Fibroblast of upper back skin (primary cell): ENCODE measurements at regions not wholly inside any gene's neighbourhood (a gene's known extent, or its start where the extent isn't known, plus 50 kb on each side); places are given as distances from the start of the nearest gene placed in this dataset.
A peak's percentile ranks its signal among the peaks of the same experiment; 100 is the strongest.
"Not testable (repeated sequence)": the region's sequence is repeated elsewhere in the genome, so short reads cannot be mapped to it uniquely, and the experiment has no call there.

Experiments used
- DNase-seq: peaks from one replicate; pipeline ENCODE4 v3.0.0-alpha.2; 2013

DNA sequence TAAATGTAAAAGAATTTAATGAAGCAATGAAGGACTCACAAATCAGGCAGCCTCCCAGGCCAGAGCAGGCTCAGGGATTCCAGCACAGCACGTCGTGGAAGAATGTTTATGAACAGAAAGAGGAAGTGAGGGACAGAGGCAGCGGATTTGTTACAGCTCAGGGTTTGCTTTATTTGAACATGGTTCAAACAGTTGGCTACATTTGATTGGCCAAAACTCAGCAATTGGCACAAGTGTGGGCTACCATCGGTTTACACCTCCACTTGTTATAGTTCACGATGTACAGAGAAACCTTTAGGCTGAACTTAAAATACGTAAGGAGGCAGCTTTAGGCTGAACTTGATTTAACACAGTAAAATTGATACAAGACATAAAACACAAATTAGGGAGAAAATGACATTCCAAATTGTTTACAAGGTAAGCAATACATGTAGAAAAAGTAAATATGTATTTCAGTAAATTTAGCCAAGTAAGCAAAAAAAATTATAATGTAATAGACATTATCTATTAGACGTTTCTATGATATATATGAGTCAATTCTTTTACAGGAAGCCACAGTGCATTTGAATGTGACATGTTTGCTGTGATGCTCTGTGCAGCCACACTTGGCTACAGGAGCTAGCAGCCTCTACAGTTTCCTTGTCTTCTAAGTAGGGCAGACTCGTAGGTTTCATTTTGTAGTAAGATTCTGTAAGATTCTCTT lies 126.5 kb downstream of the ADSS2 start:
- DNase-seq, result no peak

DNA sequence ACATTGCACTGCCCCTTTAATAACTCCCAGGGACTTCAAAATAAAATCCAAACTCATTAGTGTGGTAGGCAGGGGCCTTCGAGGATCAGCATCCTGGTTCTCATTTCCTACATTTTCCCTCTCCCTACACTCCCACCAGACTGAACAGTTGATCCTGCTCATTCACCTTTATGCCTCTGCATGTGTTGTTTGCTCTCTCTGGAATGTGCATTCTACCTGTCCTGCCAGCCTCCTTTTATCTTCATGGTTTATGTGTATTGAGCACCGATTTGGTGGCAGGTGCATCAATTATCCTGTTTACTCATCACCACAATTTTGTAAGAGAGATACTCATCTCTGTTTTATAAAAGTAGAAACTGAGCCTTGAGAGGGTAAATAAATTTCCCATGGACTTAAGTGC lies 125.0 kb downstream of the ADSS2 start:
- no peak for DNase-seq

DNA sequence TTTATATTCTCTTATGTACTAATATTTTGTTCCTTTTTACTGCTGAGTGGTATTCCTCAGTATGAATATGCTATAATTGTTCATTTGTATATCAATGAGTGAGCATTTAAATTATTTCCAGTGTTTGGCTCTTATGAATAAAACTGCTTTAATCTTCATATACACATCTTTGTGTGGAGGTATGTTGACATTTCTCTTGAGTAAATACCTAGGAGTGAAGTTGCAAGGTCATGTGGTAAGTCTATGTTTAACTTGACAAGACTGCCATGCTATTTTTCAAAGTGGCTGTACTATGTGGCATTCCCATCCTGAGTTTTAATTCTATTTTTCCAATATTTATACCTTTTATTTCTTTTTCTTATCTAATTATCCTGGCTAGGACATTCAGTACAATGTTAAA lies 124.2 kb downstream of the ADSS2 start:
- DNase-seq, result no peak

DNA sequence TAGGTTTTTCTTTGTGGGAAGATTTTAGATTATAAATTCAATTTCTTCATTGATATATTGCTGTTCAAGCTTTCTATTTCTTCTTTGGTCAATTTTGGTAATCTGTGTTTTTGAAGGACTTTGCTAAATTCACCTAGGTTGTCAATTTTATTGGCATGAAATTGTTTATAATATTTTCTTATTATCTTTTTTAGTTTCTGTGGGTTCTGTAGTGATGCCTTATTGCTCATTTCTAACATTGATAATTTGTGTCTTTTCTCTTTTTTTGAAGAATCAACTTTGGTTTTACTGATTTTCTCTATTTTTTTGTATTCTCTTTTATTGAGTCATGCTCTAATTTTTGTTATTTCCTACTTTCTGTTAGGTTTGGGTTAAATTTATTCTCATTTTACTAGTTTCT lies 123.2 kb downstream of the ADSS2 start:
- no peak for DNase-seq

DNA sequence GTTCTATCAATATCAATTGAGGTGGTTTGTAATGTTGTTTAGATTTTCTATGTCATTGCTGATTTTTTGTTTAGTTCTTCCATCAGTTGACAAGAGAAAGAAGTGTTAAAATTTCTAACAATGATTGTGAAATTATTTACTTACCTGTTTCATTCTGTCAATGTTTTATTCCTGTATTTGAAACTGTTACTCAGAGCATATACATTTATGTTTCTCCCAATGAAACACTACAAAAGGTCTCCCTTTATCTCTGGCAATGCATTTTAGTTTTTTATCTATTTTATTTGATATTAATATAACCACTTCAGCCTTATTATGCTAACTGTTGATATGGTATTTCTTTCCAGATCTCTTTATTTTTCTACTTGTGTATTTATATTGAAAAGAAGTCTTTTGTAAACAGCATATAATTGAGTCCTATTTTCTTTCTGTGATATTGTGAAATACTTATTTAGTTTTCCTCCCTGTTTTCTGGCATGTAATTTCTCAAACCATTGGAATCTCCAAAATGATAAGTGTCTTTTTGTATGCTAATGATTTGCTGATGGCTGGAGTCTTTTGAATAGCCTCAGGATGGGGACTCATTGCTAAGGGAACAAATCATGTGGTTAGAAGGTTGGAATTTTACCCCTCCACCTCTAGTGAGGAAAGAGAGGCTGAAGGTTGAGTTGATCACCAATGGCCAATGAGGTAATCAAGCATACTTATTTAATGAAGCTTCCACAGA lies 122.0 kb downstream of the ADSS2 start:
- DNase-seq, result no peak

DNA sequence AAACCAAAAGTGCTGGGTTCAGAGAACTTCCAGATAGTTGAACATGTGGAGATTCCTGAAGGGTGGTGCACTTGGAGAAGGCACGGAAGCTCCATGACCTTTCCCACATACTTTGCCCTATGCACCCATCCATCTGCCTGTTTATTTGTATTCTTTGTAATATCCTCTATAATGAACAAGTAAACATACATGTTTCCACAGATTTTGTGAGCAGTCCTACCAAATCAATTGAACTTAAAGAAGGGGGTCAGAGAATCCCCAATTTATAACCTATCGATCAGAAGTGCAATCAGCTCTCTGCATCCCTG lies 121.4 kb downstream of the ADSS2 start:
- DNase-seq, result no peak

DNA sequence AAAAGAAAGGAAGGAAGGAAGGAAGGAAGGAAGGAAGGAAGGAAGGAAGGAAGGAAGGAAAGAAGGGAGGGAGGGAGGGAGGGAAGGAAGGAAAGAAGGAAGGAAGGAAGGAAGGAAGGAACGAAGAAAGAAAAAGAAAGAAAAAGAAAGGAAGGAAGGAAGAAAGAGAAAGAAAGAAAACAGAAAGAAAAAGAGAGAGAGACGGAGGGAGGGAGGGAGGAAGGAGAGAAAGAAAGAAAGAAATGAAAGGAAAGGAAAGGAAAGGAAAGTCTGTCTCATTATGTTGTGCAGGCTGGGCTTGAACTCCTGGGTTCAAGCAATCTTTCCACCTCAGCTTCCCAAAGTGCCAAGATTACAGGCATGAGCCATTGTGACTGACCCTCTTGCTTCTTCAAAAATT lies 118.9 kb downstream of the ADSS2 start:
- DNase-seq, result not testable (repeated sequence)

DNA sequence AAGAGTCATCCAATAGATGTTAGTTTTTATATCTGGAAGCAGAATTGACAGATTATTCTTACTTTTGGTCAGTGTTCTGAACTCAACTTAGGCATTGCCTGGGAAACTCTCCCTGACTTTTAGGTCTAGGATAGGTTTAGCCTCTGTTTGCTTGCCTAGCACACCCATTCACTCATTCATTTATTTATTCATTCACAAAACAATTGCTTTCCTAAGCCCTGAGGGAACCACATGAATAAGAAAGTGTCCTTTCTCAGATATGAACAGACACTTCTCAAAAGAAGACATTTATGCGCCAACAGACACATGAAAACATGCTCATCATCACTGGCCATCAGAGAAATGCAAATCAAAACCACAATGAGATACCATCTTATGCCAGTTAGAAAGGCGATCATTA lies 117.4 kb downstream of the ADSS2 start:
- not testable (repeated sequence) for DNase-seq

DNA sequence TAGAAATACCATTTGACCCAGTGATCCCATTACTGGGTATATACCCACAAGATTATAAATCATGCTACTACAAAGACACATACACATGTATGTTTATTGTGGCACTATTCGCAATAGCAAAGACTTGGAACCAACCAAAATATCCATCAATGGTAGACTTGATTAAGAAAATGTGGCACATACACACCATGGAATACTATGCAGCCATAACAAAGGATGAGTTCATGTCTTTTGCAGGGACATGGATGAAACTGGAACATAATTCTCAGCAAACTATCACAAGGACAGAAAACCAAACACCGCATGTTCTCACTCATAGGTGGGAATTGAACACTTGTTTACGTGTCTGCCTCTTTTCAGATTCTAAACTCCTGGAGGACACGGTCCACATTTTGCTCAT lies 116.9 kb downstream of the ADSS2 start:
- DNase-seq, result not testable (repeated sequence)

DNA sequence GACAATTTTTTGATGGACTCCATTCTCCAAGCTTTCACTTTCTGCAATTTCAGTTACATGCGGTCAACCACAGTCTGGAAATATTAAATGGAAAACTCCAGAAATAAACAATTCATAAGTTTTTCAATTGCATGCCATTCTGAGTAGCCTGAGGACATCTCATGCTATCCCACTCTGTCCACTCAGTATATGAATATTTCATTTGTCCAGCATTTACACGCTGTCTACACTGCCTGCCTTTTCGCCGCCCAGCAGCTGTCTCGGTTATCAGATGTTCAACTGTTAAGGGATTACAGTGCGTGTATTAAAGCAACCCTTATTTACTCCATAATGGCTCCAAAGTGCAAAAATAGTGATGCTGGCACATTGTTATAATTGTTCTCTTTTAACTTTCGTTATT lies 116.3 kb downstream of the ADSS2 start:
- no peak for DNase-seq

DNA sequence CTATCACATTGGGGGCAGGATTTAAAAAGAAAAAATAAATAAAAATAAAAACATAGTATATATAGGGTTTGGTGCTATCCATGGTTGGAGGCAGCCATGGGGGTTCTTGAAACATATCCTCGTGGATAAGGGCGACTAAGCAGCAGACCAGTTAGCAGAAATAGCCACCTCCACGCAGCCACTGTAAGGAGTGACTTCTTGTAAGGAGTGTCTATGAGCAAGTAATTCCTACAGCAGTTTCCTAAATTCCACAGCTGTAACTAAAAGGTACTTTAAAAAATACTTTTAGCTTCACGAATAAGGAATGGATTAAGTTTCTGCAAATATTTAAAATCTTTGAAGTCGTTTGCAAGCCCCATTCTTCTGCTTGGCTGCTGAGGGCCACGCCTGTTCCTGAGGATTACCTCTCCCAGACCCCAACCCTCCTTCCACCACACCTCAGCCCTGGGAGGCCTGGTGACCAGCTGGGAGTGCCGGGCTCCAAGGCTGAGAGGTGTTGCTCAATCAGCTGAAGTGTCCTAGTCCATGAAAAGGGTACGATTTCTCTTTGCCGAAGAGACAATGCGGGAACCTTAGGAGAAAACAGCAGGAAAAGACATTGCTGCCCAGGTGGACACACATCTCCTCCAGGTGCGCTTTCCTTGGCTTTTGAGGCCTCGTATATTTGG lies 115.3 kb downstream of the ADSS2 start:
- no peak for DNase-seq

DNA sequence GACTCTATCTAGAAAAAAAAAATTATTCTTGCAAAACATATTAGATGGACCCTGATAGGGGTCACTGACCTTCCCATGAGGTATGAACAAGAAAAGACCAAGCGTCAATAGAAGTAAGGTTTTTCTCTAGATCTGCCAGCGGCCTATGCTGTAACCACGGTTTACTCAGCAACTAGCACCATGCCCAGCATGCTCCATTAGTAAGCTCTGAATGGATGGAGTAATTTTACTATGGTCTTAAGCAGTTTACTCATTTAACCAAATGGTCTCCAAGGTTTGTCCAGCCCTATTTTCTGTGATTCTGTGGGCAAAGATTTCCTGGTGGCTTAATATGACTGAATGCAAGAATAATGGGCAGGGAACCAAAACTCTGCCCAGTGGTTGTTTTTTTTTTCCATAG lies 113.9 kb downstream of the ADSS2 start:
- no peak for DNase-seq

DNA sequence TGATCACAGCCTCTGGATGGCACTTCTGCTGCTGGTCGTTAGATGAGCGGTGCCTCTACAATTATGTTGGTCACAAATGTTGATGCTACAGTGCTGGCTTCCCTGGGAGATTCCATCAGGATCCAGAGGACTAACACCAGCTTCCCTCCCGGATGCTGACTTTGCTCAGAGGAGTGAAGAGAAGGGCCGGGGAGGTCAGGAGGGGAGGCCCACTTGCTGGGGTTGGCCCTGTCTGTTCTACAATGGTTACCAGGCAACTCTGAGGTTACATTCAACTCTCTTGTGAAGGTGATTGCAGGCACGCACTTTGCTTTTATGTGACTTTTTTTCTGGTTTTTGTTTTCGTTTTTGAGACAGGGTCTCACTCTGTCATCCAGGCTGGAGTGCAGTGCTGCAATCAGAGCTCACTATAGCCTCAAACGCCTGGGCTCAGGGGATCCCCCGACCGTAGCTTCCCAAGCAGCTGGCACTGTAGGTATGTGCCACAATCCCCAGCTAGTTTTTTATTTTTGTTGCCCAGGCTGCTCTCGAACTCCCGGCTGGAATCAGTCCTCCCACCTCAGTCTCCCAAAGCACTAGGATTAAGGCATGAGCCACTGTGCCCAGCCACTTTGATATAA lies 112.5 kb downstream of the ADSS2 start:
- no peak for DNase-seq

DNA sequence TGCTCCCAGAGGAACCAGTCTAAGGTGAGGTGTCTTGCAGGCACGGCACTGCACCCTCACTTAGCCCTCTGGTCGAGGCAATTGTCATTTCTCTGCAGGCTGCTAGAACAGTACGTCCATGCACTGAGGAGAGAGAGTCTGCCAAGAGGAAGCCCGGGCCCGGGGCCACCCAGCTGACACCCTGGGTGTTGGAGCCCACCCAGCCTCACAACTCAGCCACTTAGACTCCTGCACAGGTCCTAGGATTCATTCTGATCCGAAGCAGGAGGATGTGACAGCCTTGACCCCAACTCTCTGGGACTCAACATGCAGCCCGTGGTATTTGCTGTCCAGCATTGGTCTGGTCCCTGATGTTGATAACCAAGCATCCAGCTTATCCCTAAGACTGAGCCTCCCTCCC lies 111.9 kb downstream of the ADSS2 start:
- no peak for DNase-seq

DNA sequence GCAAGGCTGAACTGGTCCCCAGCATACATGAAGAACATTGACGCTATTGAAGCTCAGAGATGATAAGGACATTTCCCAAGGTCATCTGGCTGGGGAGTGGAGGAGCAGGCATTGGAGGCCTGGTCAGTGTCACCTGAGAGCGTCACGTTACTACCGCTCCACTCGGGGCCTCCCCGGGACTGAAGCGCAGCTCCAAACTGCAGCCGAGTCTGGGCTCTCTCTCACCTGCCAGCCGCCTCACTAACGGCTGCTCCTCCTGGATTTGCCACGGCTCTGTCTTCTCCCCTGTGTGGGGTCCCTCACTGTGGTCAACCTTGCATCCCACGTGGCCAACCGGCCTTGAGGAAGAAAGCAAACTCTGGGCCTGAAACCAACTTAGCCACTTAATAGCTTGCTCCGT lies 111.3 kb downstream of the ADSS2 start:
- no peak for DNase-seq

DNA sequence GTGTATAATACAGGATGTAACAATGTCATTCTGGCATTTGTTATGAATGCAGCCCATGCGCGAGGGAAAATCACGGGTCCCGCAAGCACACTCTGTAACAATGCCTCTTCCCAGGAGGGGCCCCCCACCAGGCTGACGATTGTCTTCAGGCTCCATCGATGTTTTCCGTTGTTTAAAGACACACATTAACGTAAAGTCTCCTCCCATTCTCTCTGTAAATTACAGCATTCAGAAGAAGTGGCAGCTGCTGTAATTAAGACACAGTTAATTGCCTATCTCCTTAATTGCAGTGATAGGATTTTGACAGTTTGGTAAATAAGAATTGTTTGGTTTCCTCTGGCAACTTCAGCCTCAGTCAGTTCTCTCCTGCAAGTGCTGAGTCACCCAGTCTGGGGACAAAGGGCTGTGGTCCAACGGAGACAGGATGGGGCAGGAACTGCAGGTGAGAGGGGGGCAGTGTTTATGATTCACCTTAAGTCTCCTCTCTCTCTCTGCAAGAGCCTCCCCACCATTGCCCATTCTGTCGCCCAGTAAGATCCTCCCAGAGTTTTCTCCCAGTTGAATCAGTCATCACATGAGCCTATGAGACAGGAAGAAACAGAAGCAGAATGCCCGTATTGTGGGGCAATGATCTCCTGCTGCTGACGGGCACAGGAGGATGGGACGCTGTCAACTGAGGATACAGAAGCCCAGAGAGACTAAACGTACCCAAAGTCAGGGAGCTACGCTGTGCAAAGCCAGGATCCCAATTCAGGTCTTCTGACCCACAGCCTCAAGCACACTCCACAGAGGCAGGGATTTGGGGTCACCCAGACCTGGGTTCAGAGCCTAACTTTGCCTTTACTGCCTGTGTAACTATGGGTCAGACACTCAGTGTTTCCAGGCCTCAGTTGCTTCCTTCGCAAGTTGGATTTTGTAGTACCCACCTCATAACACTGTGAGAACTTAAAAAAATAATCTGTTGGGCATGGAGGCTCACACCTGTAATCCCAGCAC lies 110.0 kb downstream of the ADSS2 start:
- no peak for DNase-seq

DNA sequence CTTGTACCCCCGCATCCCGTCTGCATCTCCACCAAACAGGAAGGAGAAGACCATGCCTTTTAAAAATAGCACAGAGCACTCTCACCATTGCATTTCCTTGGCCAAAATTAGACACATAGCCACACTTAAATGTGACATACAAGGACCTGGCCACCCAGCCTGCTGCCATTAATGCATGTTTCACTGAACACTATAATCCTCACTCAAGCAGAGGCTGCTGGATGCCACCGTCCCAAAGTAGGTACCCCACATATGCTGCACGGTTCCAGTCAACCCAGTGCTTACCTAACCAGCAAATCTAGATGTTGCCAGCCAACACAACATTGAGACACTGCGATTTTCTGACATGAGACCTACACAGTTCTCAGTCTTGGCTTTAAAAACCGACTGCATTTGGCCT lies 107.7 kb downstream of the ADSS2 start:
- DNase-seq, result no peak

DNA sequence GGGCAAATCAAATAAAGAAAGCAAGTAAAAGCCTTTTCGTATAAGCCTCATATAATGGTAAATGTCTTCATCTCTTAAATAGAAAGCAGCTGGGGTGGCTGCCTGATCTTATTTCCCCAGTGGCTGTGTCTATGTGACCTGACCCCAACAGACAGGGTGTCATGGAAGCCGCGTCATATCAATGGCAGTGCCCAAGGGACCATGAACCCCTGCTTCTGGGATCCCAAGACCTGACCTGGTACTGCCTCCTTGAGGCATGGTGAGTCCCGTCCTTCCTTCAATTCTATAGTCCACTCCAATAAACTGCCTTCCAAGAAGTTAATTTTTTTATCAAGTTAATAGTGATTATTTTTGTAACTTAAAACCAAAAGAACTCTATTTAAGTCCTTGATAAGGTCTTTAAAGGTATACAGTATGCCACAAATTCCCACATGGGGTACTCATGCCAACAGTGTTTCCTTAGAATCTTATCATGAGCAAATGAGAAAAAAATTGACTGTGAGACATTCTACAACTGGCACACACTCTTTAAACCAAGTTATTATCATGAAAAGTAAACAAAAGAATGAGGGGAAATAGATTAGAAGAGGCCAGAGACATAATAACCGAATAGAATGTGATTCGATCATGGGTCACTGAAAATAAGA lies 104.6 kb downstream of the ADSS2 start:
- no peak for DNase-seq

DNA sequence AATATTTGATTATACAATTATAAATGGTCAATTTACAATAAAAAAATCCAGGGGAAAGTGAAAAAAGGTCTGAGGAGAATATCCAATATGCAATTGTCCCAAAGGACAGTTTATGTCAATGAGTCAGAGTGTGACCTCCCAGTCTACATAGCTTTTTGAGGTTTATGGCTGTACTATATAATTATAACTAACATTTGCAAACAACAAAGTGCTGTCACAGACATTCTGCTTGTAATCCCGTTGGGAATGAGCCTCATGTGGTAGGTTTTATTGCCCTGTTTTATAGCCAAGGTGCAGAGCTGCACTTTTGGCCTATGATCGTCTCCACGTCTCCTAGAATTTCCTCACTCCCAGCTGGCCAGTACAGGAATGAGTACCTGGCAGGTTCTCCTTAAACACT lies 103.8 kb downstream of the ADSS2 start:
- DNase-seq, result no peak

DNA sequence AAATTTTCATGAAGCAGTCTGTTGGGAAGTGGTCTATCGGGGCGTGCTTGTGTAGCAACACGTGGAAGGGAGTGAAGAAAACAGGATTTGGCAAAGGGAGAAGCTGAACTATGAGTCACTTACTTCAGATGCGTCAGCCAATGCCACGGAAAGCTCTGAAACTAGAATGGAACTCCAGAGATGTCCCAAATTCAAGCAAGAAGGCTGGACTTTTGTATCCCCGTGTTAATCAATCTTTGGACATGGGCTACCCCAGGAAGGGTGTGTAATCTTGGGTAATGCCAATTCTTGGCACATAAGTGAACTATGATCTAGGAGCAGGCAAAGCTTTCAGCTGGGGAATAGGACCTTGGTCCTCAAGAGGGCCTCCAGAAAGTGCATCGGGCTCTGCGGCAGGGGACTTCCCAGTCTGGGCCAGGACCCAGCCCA lies 102.6 kb downstream of the ADSS2 start:
- DNase-seq, result peak; percentile 58

DNA sequence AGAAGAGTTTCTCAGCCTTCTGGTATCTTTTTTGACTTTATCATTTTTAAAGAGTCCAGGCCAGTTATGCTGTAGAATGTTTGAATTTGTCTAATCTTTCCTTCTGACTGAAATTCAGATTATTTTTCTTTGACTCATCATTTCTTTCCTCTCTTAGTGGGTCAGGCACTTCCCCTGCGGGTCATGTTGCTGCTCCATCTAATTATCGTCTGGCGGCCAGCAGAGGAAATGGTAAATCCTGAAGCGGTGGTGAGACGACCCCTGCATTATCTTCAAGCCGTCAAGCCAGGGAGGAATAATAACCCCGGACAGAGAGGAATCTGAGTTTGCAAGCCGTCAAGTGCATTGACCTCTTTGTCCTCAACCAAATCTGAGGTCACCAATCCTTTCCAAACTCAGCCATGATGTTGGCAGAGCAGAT lies 102.1 kb downstream of the ADSS2 start:
- no peak for DNase-seq

DNA sequence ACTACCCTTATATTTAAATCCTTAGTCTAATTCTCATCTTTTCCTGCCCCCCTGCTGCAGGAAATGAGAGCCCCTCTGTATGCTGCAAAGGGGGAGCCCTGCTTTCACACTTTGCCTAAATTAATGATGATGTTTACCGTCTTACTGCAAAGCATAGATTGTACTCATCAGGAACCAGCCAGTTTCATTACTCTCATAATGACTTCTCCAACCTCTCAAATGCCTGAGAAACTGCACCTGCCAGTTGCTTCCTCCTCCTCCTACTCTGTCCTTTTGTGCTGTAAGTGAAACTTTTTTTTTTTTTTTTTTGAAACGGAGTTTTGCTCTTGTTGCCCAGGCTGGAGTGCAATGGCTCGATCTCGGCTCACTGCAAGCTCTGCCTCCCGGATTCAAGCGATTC lies 101.7 kb downstream of the ADSS2 start:
- no peak for DNase-seq
